UCSD-AML1 (cell line): ENCODE measurements at regions not wholly inside any gene's neighbourhood (a gene's known extent, or its start where the extent isn't known, plus 50 kb on each side); places are given as distances from the start of the nearest gene placed in this dataset.
A peak's percentile ranks its signal among the peaks of the same experiment; 100 is the strongest.
"Not testable (repeated sequence)": the region's sequence is repeated elsewhere in the genome, so short reads cannot be mapped to it uniquely, and the experiment has no call there.

Experiments
- DNase-seq: peaks from one replicate; lab custom pipeline; 2025; ENCODE audit not compliant: unreplicated experiment; lab: John Stamatoyannopoulos, UW

GRCh38 chr13:99074693-99075092 is 96.8 kb upstream of the DOCK9 start:
- DNase-seq, result no peak

- DNase-seq, result no peak
Observed at GRCh38 chr13:99075268-99076191, 97.7 kb upstream of the DOCK9 start.

GRCh38 chr13:99078017-99078771 is 100.3 kb upstream of the DOCK9 start:
- no peak for DNase-seq

- DNase-seq, result no peak
Observed at GRCh38 chr13:99080131-99080530, 102.3 kb upstream of the DOCK9 start.

DNA sequence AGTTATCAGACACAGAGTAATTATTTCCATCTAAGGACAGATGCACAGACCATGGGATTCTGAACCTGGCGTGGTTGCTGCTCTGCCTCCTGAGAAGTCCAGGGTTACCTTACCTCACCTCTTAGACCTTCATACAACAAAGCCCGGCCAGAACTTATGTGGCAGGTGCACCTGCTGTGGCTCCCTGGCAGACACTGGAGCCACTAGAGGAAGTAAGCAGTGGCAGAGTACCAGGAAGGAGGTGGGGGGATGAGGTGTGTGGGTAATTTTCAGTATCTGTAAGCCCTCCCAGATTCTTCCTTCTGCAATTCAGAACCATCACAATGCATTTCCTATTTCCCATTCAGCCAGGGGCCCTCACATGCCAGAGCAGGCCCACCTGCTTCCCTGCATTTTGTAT is 106.1 kb upstream of the DOCK9 start:
- DNase-seq, result no peak

GRCh38 chr13:99085139-99085807 is 107.4 kb upstream of the DOCK9 start:
- DNase-seq, result no peak

DNA sequence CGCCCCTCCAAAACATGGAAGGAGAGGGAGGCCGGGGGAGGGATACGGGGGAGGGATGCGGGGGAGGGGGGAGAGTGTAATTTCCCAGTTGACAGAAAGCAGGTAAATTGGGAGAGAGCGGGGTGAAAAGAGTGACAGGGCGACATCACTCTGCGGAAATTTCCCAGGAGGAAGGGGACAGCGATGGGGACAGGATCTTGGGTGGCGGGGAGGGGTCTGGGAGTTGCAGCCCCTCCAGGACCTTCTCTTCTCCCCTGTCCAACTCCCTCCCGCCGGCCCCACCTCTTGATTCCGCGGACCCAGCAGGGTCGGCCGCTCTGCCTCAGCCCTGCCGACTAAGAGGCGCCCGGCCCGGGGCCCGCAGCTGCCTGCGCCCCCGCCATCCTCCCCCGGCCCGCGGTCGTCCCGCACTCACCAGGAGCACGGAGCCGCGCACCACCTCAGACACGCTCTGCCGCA is 108.0 kb upstream of the DOCK9 start:
- DNase-seq, result no peak

DNA sequence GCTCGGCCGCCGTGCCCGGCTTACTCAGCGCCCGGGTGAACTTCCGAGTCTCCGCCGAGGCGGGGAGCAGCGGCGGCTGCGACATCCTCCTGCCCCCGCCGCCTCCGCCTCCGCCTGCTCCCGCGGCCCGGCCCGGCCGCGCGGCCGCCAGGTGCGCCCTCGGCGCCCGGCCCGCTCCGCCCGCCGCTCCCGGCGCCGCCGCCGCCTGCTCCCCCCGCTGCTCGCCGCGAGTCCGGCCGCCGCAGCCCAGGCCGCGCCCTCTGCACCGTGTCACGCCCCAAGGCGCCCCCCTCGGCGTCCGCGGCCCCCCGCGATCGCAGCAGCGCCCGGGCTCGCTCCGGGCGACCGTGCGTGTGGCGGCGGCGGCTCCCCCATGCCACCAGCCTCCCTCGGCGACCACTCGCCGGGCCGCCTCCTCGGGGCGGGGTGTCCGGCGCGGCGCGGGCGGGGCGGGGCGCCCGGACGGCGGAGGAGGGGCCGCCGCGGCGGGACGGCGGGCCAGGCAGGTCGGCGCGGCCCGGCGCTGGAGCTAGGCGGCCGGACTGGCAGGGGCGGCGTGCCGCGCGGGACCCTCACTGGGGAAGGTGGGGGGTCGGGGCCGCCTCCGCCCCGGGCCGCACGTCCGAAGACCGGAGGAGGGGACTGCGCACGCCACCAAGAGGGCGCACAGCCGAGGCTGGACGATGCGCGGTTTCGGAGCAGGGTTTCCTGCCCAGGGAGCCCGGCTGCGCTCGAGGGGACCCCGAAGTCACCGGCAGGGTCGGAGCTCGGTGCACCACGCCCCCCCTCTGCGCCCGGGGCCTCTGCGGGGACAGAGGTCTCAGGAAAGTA is 108.6 kb upstream of the DOCK9 start:
- peak; percentile 34 for DNase-seq

- DNase-seq, result peak; percentile 67
Observed at GRCh38 chr13:99087098-99087953, 109.5 kb upstream of the DOCK9 start.

DNA sequence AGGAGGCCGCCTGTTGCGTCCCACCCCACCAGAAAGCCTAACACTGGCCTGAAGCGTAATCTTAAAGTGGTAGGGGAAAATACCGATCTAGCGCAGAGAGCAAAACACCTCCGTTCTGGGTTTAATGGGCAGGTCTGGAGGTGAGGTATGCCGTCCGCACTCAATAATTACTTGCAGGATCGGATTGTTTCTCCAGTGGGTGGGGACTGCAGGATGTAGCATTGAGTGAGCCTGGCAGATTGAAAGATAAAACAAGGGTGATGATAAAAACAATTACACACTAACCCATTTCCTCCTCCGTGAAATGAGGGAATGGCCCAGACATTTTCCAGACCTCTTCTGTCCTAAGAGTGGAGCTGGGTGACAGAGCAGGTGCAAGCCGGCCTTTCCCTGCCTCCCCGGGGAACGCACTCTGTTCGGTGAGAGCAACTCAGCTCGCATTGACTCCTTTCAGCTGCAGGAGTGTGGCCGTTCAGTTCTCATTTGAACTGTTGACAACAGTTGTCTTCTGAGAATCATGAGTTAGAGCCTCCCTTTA is 110.2 kb upstream of the DOCK9 start:
- no peak for DNase-seq

DNA sequence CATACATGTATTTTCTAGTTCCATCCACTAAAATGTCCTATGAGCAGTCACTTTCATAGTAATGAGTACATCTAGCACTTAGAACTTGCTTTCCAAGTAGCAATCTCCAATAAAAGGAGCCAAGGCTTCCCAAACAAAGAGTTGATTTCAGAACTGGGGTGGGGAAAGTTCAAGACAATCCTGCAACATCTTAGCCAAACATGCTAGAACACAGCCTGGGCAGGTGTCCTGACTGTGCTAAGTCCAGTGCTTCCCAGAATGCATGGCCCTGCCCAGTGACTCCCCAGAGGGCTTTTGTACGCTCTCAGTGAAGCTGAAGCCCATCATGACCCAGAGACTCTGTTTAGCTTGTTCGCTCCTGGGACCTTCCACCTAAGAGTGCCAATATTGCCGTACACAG is 106.7 kb upstream of the UBAC2 start:
- no peak for DNase-seq

GRCh38 chr13:99101831-99102230 is 98.8 kb upstream of the UBAC2 start:
- DNase-seq, result not testable (repeated sequence)

DNA sequence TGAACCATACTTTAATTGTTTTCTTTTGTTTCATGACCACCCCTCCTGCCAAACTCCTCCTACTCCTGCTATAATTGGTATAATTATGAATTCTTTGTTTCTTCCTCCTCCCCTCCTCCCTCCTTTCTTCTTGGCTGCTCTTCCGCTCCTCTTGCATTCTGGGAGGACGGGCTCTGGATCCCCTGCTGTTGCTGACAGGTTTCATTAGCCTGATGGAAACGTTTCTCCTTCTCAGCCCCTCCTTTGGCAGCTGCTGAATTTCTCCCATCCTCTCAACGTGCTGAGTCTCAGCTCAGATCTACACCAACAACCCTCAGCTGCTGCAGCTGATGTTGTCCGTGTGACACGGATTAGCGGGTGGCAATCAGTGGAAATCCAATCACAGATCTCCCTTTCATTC is 97.1 kb upstream of the UBAC2 start:
- no peak for DNase-seq

GRCh38 chr13:99104396-99104795 is 96.3 kb upstream of the UBAC2 start:
- no peak for DNase-seq

DNA sequence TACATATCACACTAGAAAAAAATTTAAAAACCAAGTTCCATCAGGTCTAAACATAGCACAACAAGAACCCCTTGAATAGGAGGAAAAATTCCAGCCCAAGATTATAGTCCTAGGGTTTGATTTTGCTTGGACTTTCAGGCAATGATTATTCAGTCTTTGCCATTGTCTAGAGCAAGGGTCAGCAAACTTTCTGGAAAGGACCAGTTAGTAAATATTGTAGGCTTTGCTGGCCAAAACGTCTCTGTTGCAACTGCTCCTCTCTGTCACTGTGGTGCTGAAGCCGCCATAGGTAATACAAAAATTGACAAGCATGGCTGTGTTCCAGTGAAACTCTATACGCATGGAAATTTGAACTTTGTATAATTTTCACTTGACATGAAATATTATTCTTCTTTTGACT is 95.5 kb upstream of the UBAC2 start:
- no peak for DNase-seq

DNA sequence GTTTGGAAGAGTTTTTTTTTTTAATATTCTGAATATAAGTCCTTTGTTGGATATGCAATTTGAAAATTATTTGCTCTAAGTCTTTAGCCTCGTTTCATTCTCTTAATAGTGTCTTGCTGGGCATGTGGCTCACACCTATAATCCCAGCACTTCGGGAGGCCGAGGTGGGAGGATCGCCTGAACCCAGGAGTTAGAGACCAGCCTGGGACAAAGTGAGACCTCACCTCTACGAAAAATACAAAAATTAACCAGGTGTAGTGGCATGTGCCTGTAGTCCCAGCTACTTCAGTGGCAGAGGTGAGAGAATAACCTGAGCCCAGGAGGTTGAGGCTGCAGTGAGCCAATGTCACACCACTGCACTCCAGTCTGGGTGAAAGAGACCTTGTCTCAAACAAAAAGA is 87.3 kb upstream of the UBAC2 start:
- no peak for DNase-seq

DNA sequence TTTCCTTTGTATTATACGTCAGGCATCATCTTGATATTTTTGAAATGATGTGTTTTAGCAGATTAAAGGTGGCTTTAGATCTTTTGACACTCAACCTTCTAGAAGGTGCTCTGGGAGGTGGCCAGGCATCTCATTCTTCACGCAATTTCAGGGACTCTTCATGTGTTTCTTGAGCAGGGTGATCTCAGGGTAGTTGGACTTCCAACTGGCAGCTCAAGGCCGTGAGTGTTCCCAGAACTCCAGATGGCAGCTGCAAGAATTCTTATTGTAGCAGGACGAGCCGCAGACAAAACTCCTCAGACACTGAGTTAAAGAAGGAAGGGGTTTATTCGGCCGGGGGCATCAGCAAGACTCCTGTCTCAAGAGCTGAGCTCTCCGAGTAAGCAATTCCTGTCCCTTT is 82.5 kb upstream of the UBAC2 start:
- no peak for DNase-seq

GRCh38 chr13:99119656-99120055 is 81.0 kb upstream of the UBAC2 start:
- DNase-seq, result no peak

- DNase-seq, result no peak
Observed at GRCh38 chr13:99120751-99121150, 79.9 kb upstream of the UBAC2 start.

GRCh38 chr13:99122171-99122570 is 78.5 kb upstream of the UBAC2 start:
- no peak for DNase-seq
